ENCODE measurements at regions not wholly inside any gene's neighbourhood (a gene's known extent, or its start where the extent isn't known, plus 50 kb on each side); places are given as distances from the start of the nearest gene placed in this dataset.

GRCh38 chr16:13586051-13586450, 333.9 kb upstream of the ERCC4 start (continued):
- TF ChIP-seq GLI4 (CRISPR knock-in tag; IDR thresholded peaks at IDR 0.05; ENCODE audit: borderline replicate concordance): no peak
- no peak for TF ChIP-seq SYNCRIP (IDR thresholded peaks at IDR 0.05; ENCODE audit: insufficient read depth, low read depth, low read length)

GRCh38 chr16:13587181-13587580, 332.8 kb upstream of the ERCC4 start:
- H4K20me1 ChIP-seq (ENCODE audit: insufficient read depth, low read length): no peaks in the 10 kb centered on the region
- no peak overlapping the region for H2AFZ ChIP-seq (ENCODE audit: low read length)
- H3K27ac ChIP-seq (ENCODE audit: extremely low read length, insufficient read depth, low read length): no peak overlapping the region
- intact Hi-C loops (cut with micrococcal nuclease; ENCODE audit: unreplicated experiment) (no loop called here), in situ Hi-C loops (cut with HindIII; ENCODE audit: extremely low pct_ligation_motif_present, low pct_unique_long_range_greater_than_20kb) (no loop called here)
- no peaks in the 10 kb centered on the region for H3K36me3 ChIP-seq (replicated peaks in 1 of 2; ENCODE audit: control insufficient read depth in 1 of 2, insufficient read depth in 2 of 2, low read length in 2 of 2)
- no peak overlapping the region for H3K4me2 ChIP-seq (ENCODE audit: low read depth, low read length)
- no peaks in the 10 kb centered on the region for H3K27me3 ChIP-seq (ENCODE audit: control insufficient read depth in 1 of 2, insufficient read depth in 2 of 2, low read length in 2 of 2)
- ChIA-PET CTCF (ENCODE audit: low intra/inter-chr PET ratio, low total read pairs) (no interaction called here), POLR2A (no interaction called here)
- H3K9me3 ChIP-seq (ENCODE audit: low read length): no peaks in the 10 kb centered on the region
- no peak overlapping the region for H3K9ac ChIP-seq (ENCODE audit: insufficient read depth, low read depth, low read length)
- 0% methylated on average over 1 of the region's 1 CpG for WGBS (ENCODE audit: low lambda C conversion rate)
- no peaks in the 10 kb centered on the region for H3K4me1 ChIP-seq (ENCODE audit: insufficient read depth, low read length)
- H3K4me3 ChIP-seq (replicated peaks in 1 of 3; ENCODE audit: insufficient read depth in 1 of 3, low read depth in 2 of 3, low read length in 3 of 3): no peak overlapping the region
- no TSS peak for BruUV-seq (replicated peaks)
- no peak for FAIRE-seq
- no peak for DNase-seq (ENCODE audit: low spot score)
- no peak for ATAC-seq
- no peaks in the 10 kb centered on the region for H3K79me2 ChIP-seq (ENCODE audit: insufficient read depth, low read length)
- TF ChIP-seq LBX2 (CRISPR knock-in tag; IDR thresholded peaks at IDR 0.05; ENCODE audit: borderline replicate concordance) (no peak), ZNF503 (CRISPR knock-in tag; IDR thresholded peaks at IDR 0.05) (no peak), ZNF17 (CRISPR knock-in tag; IDR thresholded peaks at IDR 0.05) (no peak), ZNF546 (CRISPR knock-in tag; conservative IDR thresholded peaks at IDR 0.05) (no peak), FUBP1 (CRISPR knock-in tag; IDR thresholded peaks at IDR 0.05; ENCODE audit: borderline replicate concordance) (no peak), ZNF7 (CRISPR knock-in tag; IDR thresholded peaks at IDR 0.05) (no peak), DPF2 (CRISPR knock-in tag; IDR thresholded peaks at IDR 0.05; ENCODE audit: borderline replicate concordance, low read depth) (no peak), ELK4 (CRISPR knock-in tag; IDR thresholded peaks at IDR 0.05; ENCODE audit: borderline replicate concordance) (no peak), ATF6 (CRISPR knock-in tag; conservative IDR thresholded peaks at IDR 0.05) (no peak), ZNF460 (CRISPR knock-in tag; IDR thresholded peaks at IDR 0.05; ENCODE audit: borderline replicate concordance) (no peak), FOXA1 (IDR thresholded peaks at IDR 0.05) (no peak), FOXA1 (CRISPR knock-in tag; IDR thresholded peaks at IDR 0.05) (no peak), BHLHE40 (IDR thresholded peaks at IDR 0.05; ENCODE audit: low read length) (no peak), MXD1 (CRISPR knock-in tag; IDR thresholded peaks at IDR 0.05) (no peak), AGO2 (optimal IDR thresholded peaks at IDR 0.05; ENCODE audit: low read depth, low read length) (no peak)
